ENCODE measurements at regions not wholly inside any gene's neighbourhood (a gene's known extent, or its start where the extent isn't known, plus 50 kb on each side); places are given as distances from the start of the nearest gene placed in this dataset.

GRCh38 chr13:40083841-40084240, 428.4 kb downstream of the COG6 start:
- DNase-seq = no peak

DNA sequence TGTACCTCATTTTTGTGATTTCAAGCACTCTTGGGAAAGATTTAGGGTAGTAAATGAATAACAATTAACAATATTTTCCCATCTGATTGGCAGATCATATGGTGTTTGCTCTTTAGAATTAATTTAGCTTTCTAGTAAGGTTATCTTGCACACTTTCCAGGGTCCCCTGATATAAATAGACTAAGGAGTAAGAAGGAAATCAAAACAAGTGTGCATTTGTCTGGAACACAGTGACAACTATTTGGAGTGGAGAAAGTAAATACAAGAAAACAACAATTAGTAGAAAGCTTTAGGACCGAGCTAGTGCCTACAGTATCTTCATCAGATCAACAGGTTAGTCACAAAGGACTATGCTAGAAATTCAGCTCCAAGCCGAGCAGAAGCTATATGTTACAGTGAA, 429.5 kb downstream of the COG6 start:
- DNase-seq = no peak

GRCh38 chr13:40087091-40088002, 431.9 kb downstream of the COG6 start:
- no peak for DNase-seq

GRCh38 chr13:40094056-40094455, 438.6 kb downstream of the COG6 start:
- no peak for DNase-seq

DNA sequence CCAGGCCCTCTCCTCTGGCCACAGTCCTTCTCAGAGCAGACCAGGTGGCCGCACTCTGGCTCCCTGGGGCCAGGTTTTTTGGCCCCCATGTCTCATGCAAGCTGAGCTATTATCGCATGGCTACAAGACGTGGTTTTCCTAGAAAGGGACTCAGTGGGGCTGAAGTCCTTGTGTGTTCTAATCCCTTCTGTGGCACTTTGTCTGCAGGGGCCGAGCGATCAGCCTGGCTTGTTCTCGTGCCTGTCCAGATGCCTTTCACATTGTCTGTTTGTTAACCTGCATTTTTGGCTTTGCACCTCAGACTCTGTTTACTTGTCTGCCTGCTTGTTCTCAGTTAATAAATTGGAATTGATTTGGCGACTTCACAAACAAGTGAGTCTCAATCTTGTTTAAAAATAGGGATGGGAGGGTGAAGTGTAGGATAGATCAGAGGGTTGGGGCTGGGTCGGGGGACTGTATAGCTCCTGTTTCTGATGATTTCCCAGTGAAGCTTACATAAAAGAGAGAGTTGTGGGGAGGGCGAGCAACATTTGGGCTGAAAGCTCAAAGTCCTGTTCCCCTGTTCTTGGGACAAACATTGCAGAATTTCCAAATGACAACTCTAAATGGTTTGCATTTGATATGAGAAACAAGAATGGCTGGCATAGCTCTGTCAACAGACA, 440.4 kb downstream of the COG6 start:
- no peak for DNase-seq

GRCh38 chr13:40096357-40096901, 441.0 kb downstream of the COG6 start:
- DNase-seq = no peak

- no peak for DNase-seq
These were observed 442.8 kb downstream of the COG6 start for GRCh38 chr13:40098246-40098645.

- no peak for DNase-seq
These were observed 446.4 kb downstream of the COG6 start for GRCh38 chr13:40101708-40102359.

DNA sequence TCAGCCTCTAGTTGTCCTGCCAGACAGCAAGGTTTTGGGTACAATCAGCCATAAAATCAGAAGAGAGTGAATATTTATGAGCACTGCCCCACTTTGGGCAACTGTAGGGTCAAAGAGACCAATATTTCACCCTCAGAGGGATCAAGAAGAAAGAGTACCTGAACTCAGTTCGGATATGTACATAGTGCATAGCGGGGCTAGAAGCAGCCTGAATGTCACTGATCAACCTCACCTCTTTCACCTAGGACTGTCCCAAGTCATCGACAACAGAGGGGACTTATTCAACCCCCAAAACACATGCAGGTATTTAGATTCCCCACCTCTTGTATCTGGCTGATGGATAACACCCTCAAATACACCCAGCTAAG, 446.9 kb downstream of the COG6 start:
- DNase-seq = no peak

DNA sequence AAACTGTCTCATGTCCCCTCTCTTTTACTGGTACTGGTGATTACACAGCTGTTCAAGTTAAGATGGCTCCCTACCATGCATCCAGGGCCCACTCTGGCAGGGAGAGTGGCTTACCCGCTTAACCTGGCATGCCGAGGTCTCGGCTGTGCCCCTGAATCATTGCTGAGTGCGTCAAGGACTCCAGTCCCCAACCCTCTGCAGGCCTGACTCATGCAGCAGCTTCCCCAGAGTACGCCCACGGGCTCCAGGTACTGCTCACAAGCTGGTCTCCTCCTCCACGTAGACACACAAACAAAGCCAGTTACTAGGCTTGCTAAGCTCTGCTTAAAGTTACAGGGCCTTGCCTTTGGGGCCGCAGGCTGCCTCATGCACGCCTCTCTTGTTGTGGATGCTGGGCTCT, 447.4 kb downstream of the COG6 start:
- DNase-seq = no peak

DNA sequence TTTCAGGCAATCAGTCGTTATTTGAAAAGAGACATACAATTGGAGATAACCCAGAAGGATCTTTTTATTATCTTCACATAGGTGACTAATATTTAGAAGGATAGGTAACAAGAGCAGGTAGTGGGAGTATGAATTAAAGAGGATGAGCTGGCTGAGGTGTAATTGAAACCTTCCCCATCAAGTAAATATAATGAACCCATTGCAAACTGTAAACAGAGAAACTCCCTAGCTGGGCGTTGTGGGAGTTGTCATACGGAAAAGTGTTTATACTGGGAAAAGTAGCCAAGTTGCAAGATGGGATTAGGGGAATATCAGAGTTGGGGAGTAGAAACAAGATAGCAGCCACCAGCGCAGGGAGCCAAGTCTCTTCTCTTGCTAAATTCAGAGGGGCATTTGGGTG, 448.4 kb downstream of the COG6 start:
- no peak for DNase-seq

- no peak for DNase-seq
These were observed 449.8 kb downstream of the COG6 start for GRCh38 chr13:40105231-40105630.

GRCh38 chr13:40109351-40109844, 453.9 kb downstream of the COG6 start:
- DNase-seq = no peak

- no peak for DNase-seq
These were observed 458.3 kb downstream of the COG6 start for GRCh38 chr13:40113643-40114304.

GRCh38 chr13:40114305-40114896, 458.9 kb downstream of the COG6 start:
- DNase-seq = no peak

DNA sequence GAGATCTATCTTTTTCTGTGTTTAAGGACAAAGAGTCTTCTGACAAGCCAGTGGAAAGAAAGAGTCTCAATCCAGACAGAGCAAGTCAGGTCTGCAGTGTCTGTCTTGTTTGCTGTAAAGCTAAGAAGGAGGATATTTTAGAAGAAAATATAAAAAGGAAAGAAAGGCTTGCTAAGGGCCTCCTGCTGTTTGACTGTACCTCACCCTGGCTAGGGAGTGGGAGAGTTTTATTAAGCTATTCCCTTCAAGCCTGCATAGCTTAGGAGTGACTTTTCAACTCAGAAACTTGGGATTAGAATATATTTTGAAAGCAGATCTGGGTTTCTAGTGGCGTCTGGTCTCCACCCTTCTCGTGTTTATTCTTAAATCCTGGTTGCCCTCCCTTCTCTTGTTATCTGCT, 460.0 kb downstream of the COG6 start:
- no peak for DNase-seq

DNA sequence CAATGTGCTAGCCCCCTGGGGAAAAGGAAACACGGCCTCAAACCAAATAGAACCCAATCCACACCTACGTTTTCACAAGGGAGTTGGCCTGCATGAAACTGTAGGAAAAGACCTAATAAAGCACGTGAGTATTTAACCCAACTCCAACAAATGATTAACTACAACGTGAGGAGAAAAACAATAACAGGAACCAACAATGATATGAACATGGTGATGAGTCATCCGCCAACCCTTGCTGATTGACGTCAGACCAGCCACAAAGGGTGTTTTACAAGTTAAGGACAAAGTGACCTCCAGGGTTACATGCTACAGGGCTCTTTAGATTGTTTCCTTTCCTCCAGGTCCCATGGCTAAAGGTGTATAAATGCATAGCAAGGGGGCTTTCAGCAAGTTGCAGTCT, 460.5 kb downstream of the COG6 start:
- DNase-seq = no peak

DNA sequence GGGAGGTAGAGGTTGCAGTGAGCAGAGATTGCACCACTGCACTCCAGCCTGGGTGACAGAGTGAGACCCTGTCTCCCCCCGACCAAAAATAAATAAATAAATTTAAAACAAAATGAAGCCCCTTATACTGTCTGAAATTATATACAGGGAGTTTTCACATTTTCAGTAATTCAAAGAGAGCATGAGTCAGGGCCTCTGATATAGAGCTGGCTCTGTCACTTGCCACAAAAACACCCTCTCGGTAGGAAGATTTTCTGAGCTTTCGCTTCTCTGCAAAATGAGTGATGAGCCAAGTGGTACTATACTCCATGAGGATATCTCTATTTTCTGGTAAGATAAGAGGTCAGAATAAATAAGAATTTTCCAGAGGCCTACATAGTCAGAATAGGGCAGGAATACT, 462.9 kb downstream of the COG6 start:
- DNase-seq = no peak

- DNase-seq = no peak
These were observed 464.4 kb downstream of the COG6 start for GRCh38 chr13:40119852-40120251.

DNA sequence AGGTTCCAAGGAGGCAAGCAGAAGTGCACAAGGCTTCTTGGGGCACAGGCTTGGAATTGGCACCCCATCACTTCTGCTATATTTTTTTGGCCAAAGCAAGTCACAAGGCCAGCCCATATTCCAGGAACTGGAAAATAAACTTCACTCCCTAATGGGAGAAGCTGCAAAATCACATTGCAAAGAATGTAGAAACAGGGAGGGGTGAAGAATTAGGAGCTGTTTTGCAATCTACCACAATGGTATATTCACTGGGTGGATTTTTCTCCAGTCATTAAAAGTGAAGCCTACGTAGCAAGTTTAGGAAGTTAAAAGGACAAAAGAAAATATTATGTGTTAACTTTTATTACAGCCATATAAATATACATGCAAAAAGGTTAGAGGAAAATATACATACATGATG, 464.8 kb downstream of the COG6 start:
- DNase-seq = no peak

DNA sequence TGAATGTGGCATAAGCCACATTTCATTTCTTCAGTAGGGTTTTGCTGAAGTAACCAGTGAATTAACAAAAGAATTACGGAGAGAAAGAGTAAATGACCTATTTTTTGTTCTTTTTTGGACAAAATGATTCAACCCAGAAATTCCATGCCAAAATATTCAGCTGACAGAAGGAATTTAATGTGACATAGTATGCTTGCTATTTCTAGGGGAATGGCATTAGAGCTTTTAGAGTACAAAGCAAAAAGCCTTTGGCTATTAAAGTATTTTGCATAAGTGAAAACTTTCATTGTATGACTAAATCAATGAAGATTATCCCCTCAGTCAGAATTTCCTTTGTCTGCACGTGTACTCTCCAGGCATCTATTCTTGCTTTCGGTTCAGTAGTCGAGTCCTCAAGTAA, 465.3 kb downstream of the COG6 start:
- DNase-seq = no peak

DNA sequence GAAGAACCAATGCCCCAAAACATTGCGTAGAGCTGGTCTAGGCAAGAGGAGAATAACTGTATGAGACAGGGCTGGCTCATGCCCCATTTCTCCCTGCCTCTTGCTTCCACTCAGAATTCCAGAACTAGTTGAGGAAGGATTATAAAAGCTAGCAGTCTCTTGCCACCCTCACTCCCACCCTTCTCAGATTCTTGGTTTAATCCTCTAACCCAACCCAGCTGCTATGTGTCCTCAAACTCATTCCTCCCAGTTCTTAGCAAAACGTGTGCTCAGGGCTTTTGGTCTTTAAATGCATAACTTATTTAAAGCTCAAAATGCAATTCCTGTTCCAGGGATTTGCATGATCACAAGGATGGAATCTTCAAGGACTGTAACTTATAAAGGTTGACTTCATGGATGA, 466.3 kb downstream of the COG6 start:
- no peak for DNase-seq
